Activated B cell treated with CpG ODN at 0.5 μM for 24 hours (primary cell): ENCODE measurements at regions not wholly inside any gene's neighbourhood (a gene's known extent, or its start where the extent isn't known, plus 50 kb on each side); places are given as distances from the start of the nearest gene placed in this dataset.

Source experiments
- ATAC-seq: fragments of 200-7000 bp; cut with Tn5 transposase; one replicate; pipeline ENCODE4 v1.10.0; 2021; ENCODE audit warnings: low read depth, mild to moderate bottlenecking, moderate library complexity
- CTCF ChIA-PET: fragments of 350-600 bp; sonication (Branson Sonifier 250); formaldehyde crosslinking; loops from one replicate; lab custom pipeline; 2021; ENCODE audit warnings: antibody characterized with exemption; lab: Charles Lee
- POLR2A ChIA-PET: fragments of 350-600 bp; sonication (Branson Sonifier 250); formaldehyde crosslinking; loops from one replicate; lab custom pipeline; 2021; ENCODE audit warnings: antibody characterized with exemption; lab: Charles Lee
- DNase-seq: peaks from one replicate; pipeline ENCODE4 v3.0.0; 2022
- H3K27ac Mint-ChIP-seq: one replicate; pipeline ENCODE4 v1.8.0; 2020; ENCODE audit warnings: mixed read lengths
- H3K27me3 Mint-ChIP-seq: one replicate; pipeline ENCODE4 v1.8.0; 2021; ENCODE audit warnings: mixed read lengths
- H3K36me3 Mint-ChIP-seq: one replicate; pipeline ENCODE4 v1.8.0; 2021; ENCODE audit warnings: low read depth, mixed read lengths
- H3K4me1 Mint-ChIP-seq: one replicate; pipeline ENCODE4 v1.8.0; 2021; ENCODE audit warnings: mixed read lengths
- H3K4me3 Mint-ChIP-seq: one replicate; pipeline ENCODE4 v1.8.0; 2020; ENCODE audit warnings: mild to moderate bottlenecking, mixed read lengths
- H3K9me3 Mint-ChIP-seq: one replicate; pipeline ENCODE4 v1.8.0; 2020; ENCODE audit warnings: mixed read lengths
- CTCF ChIP-seq: fragments of 200-600 bp; IDR thresholded peaks from one replicate; pipeline ENCODE4 v1.8.0; 2022; ENCODE audit warnings: antibody characterized with exemption, mild to moderate bottlenecking
- intact Hi-C: fragments of 100-400 bp; cut with micrococcal nuclease; formaldehyde crosslinking; loops from one replicate; pipeline ENCODE4 v1.15.1; 2024

- Mint-ChIP-seq H3K27me3 (no peaks in the 10 kb centered on the region), H3K4me1 (no peaks in the 10 kb centered on the region), H3K4me3 (no peak overlapping the region), H3K9me3 (peaks cover 2% of the 10 kb centered on the region), H3K36me3 (no peaks in the 10 kb centered on the region), H3K27ac (no peak overlapping the region)
- ChIA-PET CTCF (no interaction called here), POLR2A (no interaction called here)
- DNase-seq = no peak
- ATAC-seq = no peak
- intact Hi-C loops = no loop called here
- no peak for TF ChIP-seq CTCF
Measured at GRCh38 chr11:38448284-38448683, 1850.2 kb upstream of the RAG2 start.

DNA sequence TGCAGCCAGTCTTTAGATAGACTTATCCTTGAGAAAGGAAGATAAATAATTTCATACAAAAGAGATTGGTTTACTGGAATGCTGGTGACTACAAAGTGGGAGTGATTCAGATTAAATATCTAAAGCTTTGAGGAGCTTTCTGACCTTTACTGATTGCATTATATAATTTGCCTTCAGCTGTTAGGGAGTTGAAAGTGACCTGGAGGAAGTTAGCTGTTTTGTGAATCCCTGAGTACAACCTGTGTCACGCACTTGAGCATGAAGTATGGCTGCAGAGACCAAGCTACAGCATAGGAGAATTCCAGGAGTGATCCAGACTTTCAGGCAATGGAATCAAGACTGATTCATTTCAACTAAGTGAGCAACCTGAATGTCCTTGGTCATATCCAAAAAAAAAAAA is 1848.3 kb upstream of the RAG2 start:
- no peaks in the 10 kb centered on the region for H3K4me1 Mint-ChIP-seq
- H3K27ac Mint-ChIP-seq = no peak overlapping the region
- TF ChIP-seq CTCF = no peak
- DNase-seq (no peak), ATAC-seq (no peak)
- H3K4me3 Mint-ChIP-seq = no peak overlapping the region
- intact Hi-C loops = no loop called here
- ChIA-PET CTCF (no interaction called here), POLR2A (no interaction called here)
- no peaks in the 10 kb centered on the region for H3K9me3 Mint-ChIP-seq
- H3K36me3 Mint-ChIP-seq = no peaks in the 10 kb centered on the region
- no peaks in the 10 kb centered on the region for H3K27me3 Mint-ChIP-seq

- H3K36me3 Mint-ChIP-seq = no peaks in the 10 kb centered on the region
- TF ChIP-seq CTCF = no peak
Measured at GRCh38 chr11:38438091-38438490, 1840.1 kb upstream of the RAG2 start.

GRCh38 chr11:38425578-38425977 is 1827.5 kb upstream of the RAG2 start:
- H3K4me1 Mint-ChIP-seq = no peaks in the 10 kb centered on the region
- TF ChIP-seq CTCF = no peak
- ChIA-PET POLR2A (no interaction called here), CTCF (no interaction called here)
- ATAC-seq (no peak), DNase-seq (no peak)
- H3K4me3 Mint-ChIP-seq = no peak overlapping the region
- no peaks in the 10 kb centered on the region for H3K27me3 Mint-ChIP-seq
- H3K36me3 Mint-ChIP-seq = no peaks in the 10 kb centered on the region
- H3K27ac Mint-ChIP-seq = no peak overlapping the region
- peaks cover 6% of the 10 kb centered on the region for H3K9me3 Mint-ChIP-seq
- intact Hi-C loops = no loop called here

More at GRCh38 chr11:38438091-38438490, 1840.1 kb upstream of the RAG2 start:
- Mint-ChIP-seq H3K27ac (no peak overlapping the region), H3K4me3 (no peak overlapping the region), H3K4me1 (no peaks in the 10 kb centered on the region), H3K9me3 (peaks cover 4% of the 10 kb centered on the region), H3K27me3 (no peaks in the 10 kb centered on the region)
- intact Hi-C loops = no loop called here
- ChIA-PET CTCF (no interaction called here), POLR2A (no interaction called here)
- DNase-seq = no peak
- no peak for ATAC-seq

- no peak overlapping the region for H3K27ac Mint-ChIP-seq
Measured at GRCh38 chr11:38423042-38423441, 1825.0 kb upstream of the RAG2 start.

More at GRCh38 chr11:38423042-38423441, 1825.0 kb upstream of the RAG2 start:
- POLR2A ChIA-PET = no interaction called here
- H3K9me3 Mint-ChIP-seq = peaks cover 5% of the 10 kb centered on the region
- H3K36me3 Mint-ChIP-seq = no peaks in the 10 kb centered on the region
- ATAC-seq (no peak), DNase-seq (no peak)
- CTCF ChIA-PET = no interaction called here
- no peak overlapping the region for H3K4me3 Mint-ChIP-seq
- TF ChIP-seq CTCF = no peak
- H3K4me1 Mint-ChIP-seq = no peaks in the 10 kb centered on the region
- H3K27me3 Mint-ChIP-seq = no peaks in the 10 kb centered on the region
- intact Hi-C loops = no loop called here
